ENCODE measurements at regions not wholly inside any gene's neighbourhood (a gene's known extent, or its start where the extent isn't known, plus 50 kb on each side); places are given as distances from the start of the nearest gene placed in this dataset.

GRCh38 chr2:104481341-104481740, 372.6 kb upstream of the POU3F3 start:
- no peak overlapping the region for H2AK5ac ChIP-seq (ENCODE audit: low read depth, low read length)
- H3K79me1 ChIP-seq (ENCODE audit: low read depth, low read length), result no peaks in the 10 kb centered on the region
- no peak overlapping the region for H2BK120ac ChIP-seq (replicated peaks; ENCODE audit: low read depth, low read length)
- no peaks in the 10 kb centered on the region; a peak in 1 of 7 replicates for H3K27me3 ChIP-seq (replicated peaks in 1 of 4; ENCODE audit: control insufficient read depth in 3 of 4, extremely low read depth in 1 of 4, insufficient read depth in 3 of 4, low read length in 3 of 4)
- no peaks in the 10 kb centered on the region for H3K36me3 ChIP-seq (ENCODE audit: control insufficient read depth in 2 of 4, insufficient read depth in 4 of 4, low read length in 3 of 4)
- no peak overlapping the region for H3K27ac ChIP-seq (ENCODE audit: low read depth, low read length)
- H3K56ac ChIP-seq (replicated peaks; ENCODE audit: insufficient read length, low read depth, low read length), result no peak overlapping the region
- no peak overlapping the region for H4K8ac ChIP-seq (ENCODE audit: extremely low read depth, insufficient read depth, low read length)
- H3K23me2 ChIP-seq (ENCODE audit: low read depth, low read length), result no peaks in the 10 kb centered on the region
- H3K4me2 ChIP-seq (ENCODE audit: insufficient read depth in 1 of 2, low read depth in 2 of 2, low read length in 2 of 2), result no peak overlapping the region
- no peak overlapping the region for H3K9ac ChIP-seq (replicated peaks in 1 of 4; ENCODE audit: extremely low read depth in 1 of 4, low read depth in 3 of 4, low read length in 3 of 4)
- no peak overlapping the region for H2AFZ ChIP-seq (ENCODE audit: low read length)
- H4K5ac ChIP-seq (ENCODE audit: insufficient read length, low read depth, low read length), result no peak overlapping the region
- H2BK12ac ChIP-seq (ENCODE audit: low read depth, low read length), result no peak overlapping the region
- FAIRE-seq (no peak), DNase-seq (ENCODE audit: low read depth in 1 of 2, low spot score in 2 of 2) (no peak)
- H3K4me1 ChIP-seq (replicated peaks in 1 of 4; ENCODE audit: control insufficient read depth in 3 of 4, insufficient read depth in 4 of 4, low read length in 3 of 4), result no peaks in the 10 kb centered on the region
- TF ChIP-seq SIX5 (IDR thresholded peaks at IDR 0.05; ENCODE audit: low read depth, low read length) (no peak), CTCF (IDR thresholded peaks at IDR 0.05; ENCODE audit: control extremely low read depth in 1 of 3, insufficient read depth in 1 of 3, low read depth in 1 of 3, low read length in 3 of 3) (no peak), EZH2 (IDR thresholded peaks at IDR 0.05; ENCODE audit: low read depth, low read length, severe bottlenecking) (no peak), ATF3 (IDR thresholded peaks at IDR 0.05; ENCODE audit: insufficient read depth, low read depth, low read length) (no peak), CREB1 (IDR thresholded peaks at IDR 0.05) (no peak), KDM5A (IDR thresholded peaks at IDR 0.05; ENCODE audit: low read length) (no peak), TAF1 (IDR thresholded peaks at IDR 0.05; ENCODE audit: low read depth, low read length) (no peak)
- no peak overlapping the region for H3K14ac ChIP-seq (ENCODE audit: insufficient read length)
- H2BK5ac ChIP-seq (ENCODE audit: low read depth, low read length), result no peak overlapping the region
- no peaks in the 10 kb centered on the region for H3K9me3 ChIP-seq (ENCODE audit: insufficient read depth in 2 of 2, low read depth in 1 of 2, low read length in 1 of 2)
- H3K18ac ChIP-seq (ENCODE audit: extremely low read depth, low read length), result no peak overlapping the region
- no peak overlapping the region for H4K91ac ChIP-seq (replicated peaks; ENCODE audit: insufficient read length, low read length)
- no peak overlapping the region for H3K4me3 ChIP-seq (ENCODE audit: extremely low read depth in 1 of 4, insufficient read depth in 2 of 4, low read depth in 3 of 4, low read length in 4 of 4)
- 96% methylated on average over 6 of the region's 6 CpGs; no CpG with 5 or more reads in 1 of the 2 experiments for WGBS, 2 experiments (ENCODE audit: extremely low coverage in 1 of 2, insufficient coverage in 1 of 2, insufficient read length in 1 of 2, insufficient replicate concordance in 2 of 2, low coverage in 1 of 2, low lambda C conversion rate in 2 of 2, missing lambda C conversion rate in 1 of 2)
- CTCF ChIA-PET (ENCODE audit: partially characterized antibody), result no interaction called here
- no peak overlapping the region for H3K4ac ChIP-seq (replicated peaks; ENCODE audit: insufficient read length, low read depth, low read length)
- POLR2A ChIA-PET (ENCODE audit: partially characterized antibody), result no interaction called here
- no peak overlapping the region for H3K23ac ChIP-seq (ENCODE audit: insufficient read length)
- H4K20me1 ChIP-seq (replicated peaks in 1 of 2; ENCODE audit: control insufficient read depth in 1 of 2, insufficient read depth in 2 of 2, low read length in 2 of 2), result no peaks in the 10 kb centered on the region
- no peak overlapping the region for H2BK15ac ChIP-seq (ENCODE audit: low read length)
- no peaks in the 10 kb centered on the region for H3K79me2 ChIP-seq (ENCODE audit: control insufficient read depth in 1 of 2, insufficient read depth in 2 of 2, low read length in 2 of 2)
- H2BK20ac ChIP-seq (ENCODE audit: low read length), result no peak overlapping the region

All from H1 (cell line).